ENCODE measurements at regions not wholly inside any gene's neighbourhood (a gene's known extent, or its start where the extent isn't known, plus 50 kb on each side); places are given as distances from the start of the nearest gene placed in this dataset.

DNA sequence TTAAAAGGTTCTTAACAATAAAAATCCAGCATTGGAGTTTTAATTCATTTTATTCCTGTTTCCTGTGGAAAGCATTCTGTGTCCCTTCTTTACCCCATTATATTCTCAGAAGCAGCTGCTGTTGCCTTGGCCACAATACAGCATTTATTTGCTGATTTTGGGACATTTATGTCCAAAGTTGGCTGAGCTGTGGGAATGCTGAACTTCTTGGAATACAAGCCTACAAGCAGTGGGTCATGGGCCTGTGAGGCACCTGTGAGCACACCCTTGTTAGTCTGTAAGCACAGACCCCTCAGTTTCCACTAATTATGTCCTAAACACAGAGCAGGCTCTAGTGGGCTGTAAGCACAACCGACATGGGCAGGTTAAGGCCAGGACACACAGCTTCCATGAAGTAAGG is 122.2 kb upstream of the IGF1 start:
- Histone ChIP-seq H3K4me1 (ENCODE audit: low read depth) (no peaks in the 10 kb centered on the region), H3K9me3 (no peaks in the 10 kb centered on the region), H3K36me3 (ENCODE audit: low read depth) (no peaks in the 10 kb centered on the region), H3K4me3 (no peak overlapping the region)
- no peak for DNase-seq
- intact Hi-C loops (cut with DNase I, micrococcal nuclease), result no loop called here
- TF ChIP-seq CTCF (IDR thresholded peaks at IDR 0.05), result no peak
- no peak for ATAC-seq

DNA sequence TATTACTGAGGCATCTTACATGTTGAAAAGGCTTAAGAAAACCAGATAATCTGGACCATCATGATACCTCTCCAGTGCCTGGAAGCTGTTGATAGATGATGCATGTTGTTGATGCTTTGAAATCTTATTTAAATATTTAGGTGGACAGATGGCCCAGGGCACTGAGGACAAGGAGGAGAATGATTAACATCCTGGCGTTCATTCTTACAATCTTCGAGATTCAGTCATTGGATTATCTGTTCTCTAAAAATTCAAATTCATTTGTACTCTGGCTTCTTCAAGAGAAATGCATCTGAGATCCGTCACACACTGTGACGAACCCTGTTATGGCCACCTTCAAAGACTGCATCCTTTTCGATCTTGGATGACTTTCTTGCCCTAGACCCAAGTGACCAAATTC is 121.3 kb upstream of the IGF1 start:
- DNase-seq (no peak), ATAC-seq (no peak)
- Histone ChIP-seq H3K4me1 (ENCODE audit: low read depth) (no peaks in the 10 kb centered on the region), H3K4me3 (no peak overlapping the region), H3K9me3 (no peaks in the 10 kb centered on the region), H3K36me3 (ENCODE audit: low read depth) (no peaks in the 10 kb centered on the region)
- intact Hi-C loops (cut with DNase I, micrococcal nuclease), result no loop called here
- no peak for TF ChIP-seq CTCF (IDR thresholded peaks at IDR 0.05)

DNA sequence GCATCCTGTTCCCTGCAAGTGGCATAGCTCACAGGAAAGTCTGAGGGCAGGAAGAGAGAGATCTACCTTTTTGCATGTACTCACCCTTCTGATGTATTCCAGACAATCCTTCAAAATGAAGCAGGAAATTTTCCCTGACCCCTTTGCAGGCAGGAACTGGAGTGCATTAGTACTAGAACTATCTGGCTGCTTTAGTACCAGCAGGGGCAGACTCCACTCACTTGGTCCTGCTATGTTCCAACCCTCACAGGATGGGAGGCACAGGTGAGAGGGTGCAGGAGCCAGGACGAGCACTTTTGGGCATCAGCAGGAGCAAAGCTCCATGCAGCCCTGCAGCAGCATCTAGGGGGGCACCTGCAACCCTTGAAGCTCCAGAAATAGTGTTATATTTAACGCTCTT is 116.3 kb upstream of the IGF1 start:
- no peaks in the 10 kb centered on the region for H3K9me3 ChIP-seq
- H3K36me3 ChIP-seq (ENCODE audit: low read depth), result no peaks in the 10 kb centered on the region
- ATAC-seq (no peak), DNase-seq (no peak)
- no peak overlapping the region for H3K4me3 ChIP-seq
- TF ChIP-seq CTCF (IDR thresholded peaks at IDR 0.05), result no peak
- intact Hi-C loops (cut with DNase I, micrococcal nuclease), result no loop called here
- H3K4me1 ChIP-seq (ENCODE audit: low read depth), result no peaks in the 10 kb centered on the region

DNA sequence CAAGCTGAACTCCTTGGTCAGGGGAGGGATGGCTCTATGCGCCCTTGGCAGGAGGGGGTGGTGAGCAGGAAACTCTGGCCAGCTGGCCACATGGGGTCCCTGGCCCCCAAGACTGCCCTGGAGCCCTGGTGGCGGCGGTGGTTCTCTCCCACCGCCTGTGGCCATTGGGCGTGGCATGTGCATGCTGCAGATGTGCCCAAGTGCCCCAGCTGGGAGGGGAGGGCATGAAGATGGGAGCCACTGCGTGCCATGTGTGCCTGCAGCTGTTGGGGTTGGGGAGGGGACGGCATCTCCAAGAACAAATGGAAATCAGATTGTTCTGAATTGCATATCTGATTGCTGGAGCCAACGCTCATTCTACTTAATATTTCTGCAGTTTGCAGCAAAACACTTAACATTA is 115.7 kb upstream of the IGF1 start:
- no peak for TF ChIP-seq CTCF (IDR thresholded peaks at IDR 0.05)
- no peak for DNase-seq
- H3K9me3 ChIP-seq, result no peaks in the 10 kb centered on the region
- intact Hi-C loops (cut with DNase I, micrococcal nuclease), result no loop called here
- no peaks in the 10 kb centered on the region for H3K4me1 ChIP-seq (ENCODE audit: low read depth)
- no peaks in the 10 kb centered on the region for H3K36me3 ChIP-seq (ENCODE audit: low read depth)
- ATAC-seq, result no peak
- H3K4me3 ChIP-seq, result no peak overlapping the region

- DNase-seq (no peak), ATAC-seq (no peak)
- no peak for TF ChIP-seq CTCF (IDR thresholded peaks at IDR 0.05)
- no peaks in the 10 kb centered on the region for H3K9me3 ChIP-seq
- H3K4me3 ChIP-seq, result no peak overlapping the region
- intact Hi-C loops (cut with DNase I, micrococcal nuclease), result no loop called here
- H3K36me3 ChIP-seq (ENCODE audit: low read depth), result no peaks in the 10 kb centered on the region
- no peaks in the 10 kb centered on the region for H3K4me1 ChIP-seq (ENCODE audit: low read depth)
These were observed 115.0 kb upstream of the IGF1 start for GRCh38 chr12:102595315-102595714.

- intact Hi-C loops (cut with DNase I, micrococcal nuclease), result no loop called here
- Histone ChIP-seq H3K4me3 (no peak overlapping the region), H3K4me1 (ENCODE audit: low read depth) (no peaks in the 10 kb centered on the region), H3K9me3 (no peaks in the 10 kb centered on the region), H3K36me3 (ENCODE audit: low read depth) (no peaks in the 10 kb centered on the region)
- no peak for DNase-seq
- no peak for TF ChIP-seq CTCF (IDR thresholded peaks at IDR 0.05)
- no peak for ATAC-seq
These were observed 112.8 kb upstream of the IGF1 start for GRCh38 chr12:102593134-102593533.

Data from mucosa of descending colon (tissue), 3 donors.